Muscle layer of duodenum (tissue), 2 donors: ENCODE measurements at regions not wholly inside any gene's neighbourhood (a gene's known extent, or its start where the extent isn't known, plus 50 kb on each side); places are given as distances from the start of the nearest gene placed in this dataset.

Source experiments
- H3K27ac ChIP-seq: one replicate; pipeline ENCODE4 v1.7.0; 2013; ENCODE audit warnings: mild to moderate bottlenecking, low read length
- H3K27me3 ChIP-seq: one replicate; pipeline ENCODE4 v1.7.0; 2013; ENCODE audit warnings: low read depth, mild to moderate bottlenecking, control low read depth, low read length
- H3K36me3 ChIP-seq, 2 donors: one replicate each; pipeline ENCODE4 v1.7.0; 2013; ENCODE audit warnings: low read length in 2 of 2, control low read depth in 1 of 2, mild to moderate bottlenecking in 1 of 2; ENCODE audit not compliant: insufficient read depth in 2 of 2, control insufficient read depth in 1 of 2
- H3K4me1 ChIP-seq, 2 donors: one replicate each; pipeline ENCODE4 v1.7.0; 2013; ENCODE audit warnings: low read length in 2 of 2, mild to moderate bottlenecking in 2 of 2, control low read depth in 1 of 2, moderate library complexity in 1 of 2; ENCODE audit not compliant: insufficient read depth in 2 of 2, control insufficient read depth in 1 of 2
- H3K4me3 ChIP-seq, 2 donors: one replicate each; pipeline ENCODE4 v1.7.0; 2013; ENCODE audit warnings: low read length in 2 of 2, low read depth in 1 of 2, mild to moderate bottlenecking in 1 of 2
- H3K9me3 ChIP-seq, 2 donors: one replicate each; pipeline ENCODE4 v1.7.0; 2013; ENCODE audit warnings: low read length in 2 of 2, control low read depth in 1 of 2, mild to moderate bottlenecking in 1 of 2; ENCODE audit not compliant: control insufficient read depth in 1 of 2
- donor health status: healthy.

DNA sequence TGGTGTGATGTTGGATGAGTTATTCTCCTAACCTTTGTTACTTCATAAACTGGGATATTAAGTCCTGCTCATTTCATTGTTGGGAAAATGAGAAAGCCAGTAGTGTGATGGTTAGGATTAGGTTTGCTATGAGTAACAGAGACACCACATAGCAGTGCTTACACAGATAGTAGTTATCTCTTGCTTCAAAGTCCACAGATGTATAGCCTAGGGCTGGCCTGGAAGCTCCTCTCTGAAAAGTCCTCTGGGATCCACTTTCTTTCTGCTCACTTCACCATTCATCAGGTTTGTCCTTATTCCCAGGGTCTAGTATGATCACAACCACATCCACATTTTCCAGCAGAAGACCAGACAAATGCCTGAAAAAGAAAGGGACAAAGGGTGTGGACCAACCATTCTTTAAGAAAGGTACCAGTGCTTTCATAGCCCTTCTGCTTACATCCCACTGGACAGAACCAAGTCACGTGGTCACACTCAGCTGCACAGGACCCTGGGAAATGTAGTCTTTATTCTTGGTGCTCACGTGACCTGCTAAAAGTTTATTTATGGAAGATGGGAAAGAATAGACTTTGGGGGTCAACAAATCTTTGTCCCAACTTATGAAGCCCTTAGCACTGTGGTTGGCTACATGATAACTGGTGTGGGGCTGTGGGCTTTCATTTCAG is 108.9 kb downstream of the INSIG2 start:
- Histone ChIP-seq H3K27me3 (no peaks in the 10 kb centered on the region), H3K4me1 (no peaks in the 10 kb centered on the region), H3K4me3 (no peak overlapping the region), H3K36me3 (no peaks in the 10 kb centered on the region), H3K27ac (no peak overlapping the region), H3K9me3 (no peaks in the 10 kb centered on the region)

DNA sequence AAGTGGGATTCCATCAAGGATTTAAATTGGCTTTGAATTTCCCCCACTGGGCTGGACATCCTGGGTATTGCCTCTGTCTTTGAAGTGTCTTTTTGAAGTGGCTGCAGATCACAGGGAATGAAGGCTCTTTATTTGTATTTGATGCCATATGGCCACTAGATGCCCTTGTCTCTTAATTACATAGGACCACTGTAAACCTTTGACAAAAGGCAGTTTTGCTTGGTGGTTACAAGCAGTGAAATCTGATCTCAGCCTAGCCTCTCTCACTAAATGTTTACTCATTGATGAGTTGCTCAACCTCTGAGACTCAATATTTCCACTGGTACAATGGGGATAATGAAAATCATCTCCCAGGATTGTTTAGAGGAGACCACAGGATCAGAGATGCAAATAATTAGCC is 102.2 kb downstream of the INSIG2 start:
- Histone ChIP-seq H3K4me3 (no peak overlapping the region), H3K27me3 (no peaks in the 10 kb centered on the region), H3K4me1 (no peaks in the 10 kb centered on the region), H3K36me3 (no peaks in the 10 kb centered on the region), H3K27ac (no peak overlapping the region), H3K9me3 (no peaks in the 10 kb centered on the region)

DNA sequence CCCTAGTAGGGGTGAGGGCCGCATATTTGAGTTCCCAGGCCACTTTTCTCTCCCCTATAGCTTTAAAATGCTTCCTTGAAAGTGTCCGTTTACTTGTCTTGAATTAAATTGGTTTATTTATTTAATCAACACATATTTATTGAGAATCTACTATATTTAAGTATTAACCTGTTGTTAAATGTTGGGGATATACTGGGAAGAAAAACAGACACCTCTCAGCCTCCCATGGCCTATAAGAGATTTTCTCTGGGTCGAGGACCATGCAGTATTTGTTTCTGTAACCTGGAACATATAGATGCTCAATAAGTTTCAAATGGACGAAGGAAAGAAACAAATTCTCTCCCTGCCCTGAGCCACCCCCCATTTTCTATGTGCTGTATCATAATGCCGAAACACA is 98.6 kb downstream of the INSIG2 start:
- Histone ChIP-seq H3K36me3 (no peaks in the 10 kb centered on the region), H3K27ac (no peak overlapping the region), H3K4me1 (peaks cover 0 to 6% of the 10 kb centered on the region in 2 donors), H3K27me3 (no peaks in the 10 kb centered on the region), H3K4me3 (peak overlapping the region; percentile 79 to 80), H3K9me3 (no peaks in the 10 kb centered on the region)

DNA sequence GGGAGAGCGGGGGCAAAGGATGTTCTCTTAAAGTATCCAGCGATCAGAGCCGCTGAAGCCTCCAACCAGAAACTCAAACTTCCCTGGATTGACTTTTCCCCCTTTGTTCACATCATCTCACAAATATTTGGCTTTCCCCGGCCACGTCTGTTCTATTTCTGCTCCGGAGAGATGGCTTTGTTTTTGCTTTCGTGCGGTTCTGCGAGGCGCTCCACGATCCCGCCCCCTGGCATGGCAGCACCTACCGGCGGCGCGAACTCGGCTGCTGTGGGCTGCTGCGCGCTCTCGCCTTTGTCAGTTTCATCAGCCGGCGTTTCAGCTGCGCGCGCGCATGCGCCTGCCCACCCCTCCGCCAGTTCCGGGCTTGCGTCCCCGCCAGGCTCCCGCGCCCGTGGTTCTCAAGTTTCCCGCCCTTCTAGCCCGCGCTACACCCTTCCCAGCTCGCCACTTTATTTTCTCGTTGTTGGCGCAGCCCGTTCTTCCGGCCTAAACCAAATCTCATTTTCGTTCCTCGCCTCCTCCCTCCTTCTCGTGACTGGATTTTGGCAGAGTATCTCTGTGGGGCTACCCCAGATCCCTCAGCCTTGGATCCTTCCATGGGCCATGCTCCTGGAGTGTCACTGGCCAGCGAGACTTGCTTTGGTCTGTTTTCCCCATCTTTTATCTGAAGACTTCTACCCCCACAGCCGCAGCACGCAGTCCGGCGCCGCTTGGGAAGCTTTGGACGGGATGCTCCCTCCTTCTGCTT is 98.0 kb downstream of the INSIG2 start:
- Histone ChIP-seq H3K36me3 (no peaks in the 10 kb centered on the region), H3K4me1 (peaks cover 0 to 6% of the 10 kb centered on the region in 2 donors), H3K27me3 (no peaks in the 10 kb centered on the region), H3K9me3 (no peaks in the 10 kb centered on the region), H3K4me3 (peak overlapping the region; percentile 79 to 80), H3K27ac (peak overlapping the region; percentile 40)

DNA sequence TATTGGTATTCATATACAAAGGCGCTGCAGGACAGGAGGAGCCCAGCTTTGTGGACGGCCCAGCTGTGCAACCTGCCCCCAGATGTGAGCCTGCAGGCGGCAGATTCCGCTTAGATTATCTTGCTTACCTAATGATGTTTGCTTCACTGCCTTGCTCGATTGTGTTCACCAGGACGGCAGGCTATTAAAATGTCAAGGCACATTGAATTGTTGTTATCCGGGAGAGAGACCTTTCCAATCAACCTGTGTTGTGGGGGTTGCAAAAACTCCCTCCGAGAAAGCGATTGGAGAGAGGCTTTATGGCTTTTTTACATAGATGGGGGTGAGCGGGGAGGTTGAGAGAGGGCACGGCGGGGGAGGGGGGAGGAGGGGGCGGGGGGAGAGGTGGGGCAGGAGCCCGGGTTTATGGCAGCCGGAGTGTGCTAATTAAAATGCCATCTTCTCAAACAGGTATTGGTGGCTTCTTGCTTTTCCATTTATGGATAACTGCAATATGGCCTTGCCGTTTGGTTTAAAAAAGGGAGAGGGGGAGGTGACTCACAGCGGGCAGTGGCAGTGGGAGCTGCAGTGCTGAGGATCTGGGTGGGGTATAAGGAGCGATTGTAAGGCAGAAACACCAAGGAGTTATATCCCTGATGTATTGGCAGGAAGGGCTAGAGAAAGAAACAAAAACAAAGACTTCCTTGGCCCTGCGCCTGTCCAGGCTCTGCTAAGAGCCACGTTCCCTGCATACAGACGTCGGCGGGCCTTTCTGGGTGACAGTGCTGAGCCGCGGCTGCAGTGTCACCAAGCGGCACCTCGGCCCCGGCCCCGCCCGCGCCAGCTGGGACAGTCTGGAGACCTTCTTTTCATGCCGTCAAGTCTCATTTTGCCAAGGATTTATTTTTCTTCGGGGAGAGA is 97.2 kb downstream of the INSIG2 start:
- Histone ChIP-seq H3K36me3 (no peaks in the 10 kb centered on the region), H3K9me3 (no peaks in the 10 kb centered on the region), H3K4me3 (peak overlapping the region; percentile 79 to 80), H3K27me3 (no peaks in the 10 kb centered on the region), H3K4me1 (peaks cover 0 to 6% of the 10 kb centered on the region in 2 donors), H3K27ac (peak overlapping the region; percentile 40)

DNA sequence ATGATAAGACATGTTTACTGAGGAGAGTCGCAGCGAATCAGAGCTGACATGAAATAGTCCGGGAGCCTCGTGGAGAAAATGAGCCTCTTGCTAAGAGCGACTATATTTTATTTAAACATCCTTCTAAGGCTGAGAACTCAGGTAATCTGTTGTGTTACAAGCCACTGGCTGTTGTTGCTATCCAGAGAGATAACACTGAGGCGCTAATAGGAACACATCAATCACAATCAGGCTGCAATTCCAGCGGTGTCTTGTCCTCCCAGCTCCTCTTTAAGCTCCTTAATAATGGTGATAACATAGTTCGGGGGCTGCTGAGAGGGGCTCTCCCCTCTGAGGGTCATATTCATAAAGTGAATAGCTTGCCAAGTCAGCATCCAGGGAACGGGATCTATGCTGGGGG is 95.1 kb downstream of the INSIG2 start:
- H3K4me1 ChIP-seq, result peaks cover 0 to 6% of the 10 kb centered on the region in 2 donors
- no peaks in the 10 kb centered on the region for H3K27me3 ChIP-seq
- no peak overlapping the region for H3K4me3 ChIP-seq
- H3K27ac ChIP-seq, result no peak overlapping the region
- no peaks in the 10 kb centered on the region for H3K36me3 ChIP-seq
- H3K9me3 ChIP-seq, result no peaks in the 10 kb centered on the region

DNA sequence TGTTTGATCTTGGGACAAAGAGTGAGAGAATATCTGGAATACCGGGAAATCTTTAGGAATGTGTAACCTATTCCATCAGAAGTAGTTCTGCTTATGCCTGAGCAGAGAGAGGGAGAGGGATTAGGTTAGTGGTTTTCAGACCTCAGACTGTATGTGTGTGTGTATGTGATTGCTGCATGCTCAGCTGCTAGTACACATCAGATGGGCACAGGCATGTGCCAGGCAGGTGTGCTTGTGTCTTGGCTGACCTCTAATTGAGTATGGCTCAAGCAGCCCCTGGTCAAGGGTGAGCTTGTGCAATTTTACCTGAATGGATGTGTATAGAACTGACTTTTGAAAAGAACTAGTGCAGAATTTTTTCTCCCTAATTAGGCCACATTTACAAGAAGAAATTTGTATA is 91.2 kb downstream of the INSIG2 start:
- no peaks in the 10 kb centered on the region for H3K9me3 ChIP-seq
- no peak overlapping the region for H3K4me3 ChIP-seq
- no peaks in the 10 kb centered on the region for H3K27me3 ChIP-seq
- H3K36me3 ChIP-seq, result no peaks in the 10 kb centered on the region
- no peaks in the 10 kb centered on the region for H3K4me1 ChIP-seq
- no peak overlapping the region for H3K27ac ChIP-seq

DNA sequence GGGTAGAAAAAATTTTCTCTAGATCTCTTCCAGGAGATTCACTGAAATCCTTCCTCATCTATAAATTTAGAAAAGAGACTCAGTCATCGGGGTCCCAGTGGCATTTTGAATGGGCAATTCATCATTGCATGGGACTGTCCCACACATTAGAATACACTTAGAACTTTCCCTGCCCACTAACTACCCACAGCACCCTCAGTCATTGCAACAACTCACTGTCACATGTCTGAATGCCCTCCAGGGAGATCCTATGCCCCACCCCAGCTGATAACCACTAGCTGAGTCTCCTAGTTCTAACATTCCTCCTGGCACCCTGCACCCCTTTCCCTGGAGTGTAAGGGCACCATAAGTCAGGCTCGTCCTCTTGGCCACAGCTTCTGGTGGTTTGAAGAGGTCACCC is 89.6 kb downstream of the INSIG2 start:
- no peaks in the 10 kb centered on the region for H3K36me3 ChIP-seq
- no peak overlapping the region for H3K27ac ChIP-seq
- H3K9me3 ChIP-seq, result no peaks in the 10 kb centered on the region
- no peak overlapping the region for H3K4me3 ChIP-seq
- no peaks in the 10 kb centered on the region for H3K4me1 ChIP-seq
- no peaks in the 10 kb centered on the region for H3K27me3 ChIP-seq

DNA sequence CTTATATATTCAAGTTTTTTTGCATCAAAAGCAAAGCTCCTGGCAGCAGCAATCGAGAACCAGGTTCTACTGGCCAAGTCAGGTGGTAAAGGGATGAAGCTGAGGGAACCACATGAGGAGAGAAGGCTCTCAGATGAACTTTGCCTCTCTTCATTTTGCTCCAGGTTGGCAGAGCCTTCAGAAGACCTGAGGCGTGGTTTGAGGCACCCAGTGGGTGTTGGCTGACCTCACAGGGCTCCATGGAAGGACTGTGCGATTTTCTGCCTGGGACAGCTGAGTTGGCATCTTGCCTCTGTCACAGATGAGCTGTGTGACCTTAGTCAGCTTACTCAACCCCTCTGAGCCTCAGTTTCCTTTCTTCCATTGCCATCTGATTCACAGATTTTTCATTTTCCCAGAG is 89.0 kb downstream of the INSIG2 start:
- H3K27ac ChIP-seq, result no peak overlapping the region
- no peaks in the 10 kb centered on the region for H3K36me3 ChIP-seq
- no peaks in the 10 kb centered on the region for H3K27me3 ChIP-seq
- no peaks in the 10 kb centered on the region for H3K9me3 ChIP-seq
- no peaks in the 10 kb centered on the region for H3K4me1 ChIP-seq
- H3K4me3 ChIP-seq, result no peak overlapping the region

DNA sequence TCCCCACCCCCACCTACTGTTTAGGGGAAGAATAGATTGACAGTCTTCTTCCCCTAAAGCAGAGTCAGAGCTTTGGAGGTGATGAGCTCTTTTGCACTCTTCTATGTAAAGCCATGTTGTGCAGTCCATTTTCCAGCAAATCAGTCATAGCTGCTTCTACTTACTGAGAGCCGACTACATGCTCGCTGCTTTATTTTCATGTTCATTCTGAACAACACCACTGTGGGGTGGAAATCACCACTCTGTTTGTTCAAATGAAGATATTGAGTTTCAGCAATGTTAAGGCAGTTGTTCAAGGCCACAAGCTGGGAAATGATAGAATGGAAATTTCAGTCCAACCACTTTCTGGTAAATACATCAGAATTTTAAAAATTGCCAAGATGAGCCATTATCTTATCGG is 88.3 kb downstream of the INSIG2 start:
- Histone ChIP-seq H3K27me3 (no peaks in the 10 kb centered on the region), H3K4me1 (no peaks in the 10 kb centered on the region), H3K4me3 (no peak overlapping the region), H3K27ac (no peak overlapping the region), H3K36me3 (no peaks in the 10 kb centered on the region), H3K9me3 (no peaks in the 10 kb centered on the region)

DNA sequence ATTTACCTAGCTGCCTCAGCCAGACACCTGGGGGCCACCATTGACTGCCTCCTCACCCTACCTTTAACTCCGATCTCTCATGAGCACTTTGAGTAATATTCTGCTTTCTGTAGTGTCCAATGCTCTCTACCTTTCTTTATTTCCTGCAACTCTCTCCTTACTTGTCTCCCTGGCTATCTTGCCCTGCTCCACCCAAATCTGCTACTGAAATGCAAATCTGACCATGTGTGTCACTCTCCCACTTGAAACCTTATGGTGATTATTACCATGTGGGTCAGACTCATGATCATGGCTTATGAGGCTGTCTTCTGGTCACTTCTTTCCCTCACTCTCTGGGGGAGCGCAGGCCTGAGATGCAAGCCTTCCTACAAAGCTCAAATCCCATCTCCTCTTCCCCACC is 83.3 kb downstream of the INSIG2 start:
- H3K4me1 ChIP-seq, result no peaks in the 10 kb centered on the region
- H3K4me3 ChIP-seq, result no peak overlapping the region
- no peaks in the 10 kb centered on the region for H3K27me3 ChIP-seq
- H3K27ac ChIP-seq, result no peak overlapping the region
- no peaks in the 10 kb centered on the region for H3K9me3 ChIP-seq
- H3K36me3 ChIP-seq, result no peaks in the 10 kb centered on the region
